Hypothalamus (tissue), 51 donors: ENCODE measurements at regions not wholly inside any gene's neighbourhood (a gene's known extent, or its start where the extent isn't known, plus 50 kb on each side); places are given as distances from the start of the nearest gene placed in this dataset.

Experiments
- DNase-seq, 51 donors: peaks; one replicate each; lab custom pipeline; 2025; lab: John Stamatoyannopoulos, UW

GRCh38 chr18:2423761-2424160 lies 147.5 kb downstream of the METTL4 start:
- DNase-seq: no peak

- DNase-seq: no peak
Measured at GRCh38 chr18:2424420-2424819, 146.9 kb downstream of the METTL4 start.

DNA sequence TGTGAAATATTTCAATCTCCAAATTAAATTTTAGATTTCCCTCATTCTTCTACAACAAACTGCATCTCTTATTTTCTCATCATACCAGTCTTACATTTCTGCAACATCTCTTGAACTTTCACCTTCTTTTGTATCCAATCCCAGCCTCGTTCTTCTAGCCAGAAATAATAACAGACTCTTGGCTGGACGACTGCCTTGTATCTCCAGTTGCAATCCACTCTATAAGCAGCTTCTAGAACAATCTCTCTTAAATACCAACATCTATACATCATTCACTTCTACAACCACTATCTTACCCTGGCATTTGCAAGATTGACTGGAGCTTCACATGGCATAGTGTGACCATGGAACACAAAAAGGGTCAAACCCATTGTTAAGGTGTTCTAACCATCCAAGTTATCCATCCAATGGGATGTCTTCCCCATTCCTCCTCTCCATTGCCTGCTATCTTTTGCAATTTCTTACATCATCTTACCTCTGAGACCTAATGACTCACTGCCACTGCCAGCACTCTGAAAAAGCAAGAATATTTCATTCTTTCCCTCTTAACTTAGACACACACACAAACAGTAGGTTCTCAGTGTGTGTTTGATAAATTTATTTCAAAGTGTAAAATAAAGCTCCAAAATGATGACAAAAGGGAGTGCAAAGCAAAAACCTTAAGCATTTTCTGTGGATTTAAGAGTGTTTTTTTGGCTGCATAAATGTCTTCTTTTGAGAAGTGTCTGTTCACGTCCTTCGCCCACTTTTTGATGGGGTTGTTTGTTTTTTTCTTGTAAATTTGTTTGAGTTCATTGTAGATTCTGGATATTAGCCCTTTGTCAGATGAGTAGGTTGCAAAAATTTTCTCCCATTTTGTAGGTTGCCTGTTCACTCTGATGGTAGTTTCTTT lies 145.6 kb downstream of the METTL4 start:
- no peak for DNase-seq

GRCh38 chr18:2430191-2430590 lies 141.1 kb downstream of the METTL4 start:
- DNase-seq: no peak

DNA sequence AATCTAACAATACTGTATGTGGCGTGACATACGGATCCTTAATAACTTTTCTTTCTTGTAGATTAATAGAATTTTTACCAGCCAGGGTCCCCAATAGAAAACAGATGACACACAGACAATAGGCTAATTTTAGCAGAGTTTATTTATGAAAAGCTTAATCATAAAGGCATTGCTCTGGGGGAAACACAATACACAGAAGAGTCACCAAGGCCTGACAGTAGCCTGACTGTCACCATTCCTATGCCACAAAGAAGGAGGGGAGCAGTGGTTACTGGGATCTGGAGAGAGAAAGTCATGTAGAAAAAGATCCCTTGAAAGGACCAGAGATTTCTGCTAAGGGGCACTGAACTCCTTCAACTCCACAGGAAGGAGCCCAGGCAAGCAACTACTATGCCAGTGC lies 139.5 kb downstream of the METTL4 start:
- DNase-seq: no peak

DNA sequence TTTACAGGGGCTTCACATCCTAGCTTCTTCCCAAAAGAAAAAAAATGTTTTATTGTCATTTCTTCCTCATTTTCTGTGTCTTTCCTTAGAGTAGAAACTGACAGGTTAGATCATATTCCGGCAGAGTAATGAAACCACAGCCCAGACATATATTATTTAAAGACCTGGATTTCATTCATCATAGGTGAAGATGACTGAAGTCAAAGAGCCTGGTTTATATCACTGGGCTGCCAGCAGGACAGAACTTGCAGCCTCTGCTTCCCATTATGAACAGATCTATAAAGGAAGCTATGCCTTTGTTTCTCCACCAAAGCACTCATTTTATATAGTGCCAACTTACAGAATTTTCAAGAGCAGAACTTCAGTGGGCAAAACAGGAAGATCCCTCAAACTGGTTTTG lies 137.9 kb downstream of the METTL4 start:
- DNase-seq: no peak

- DNase-seq: no peak
Measured at GRCh38 chr18:2441544-2441943, 129.8 kb downstream of the METTL4 start.

- no peak for DNase-seq
Measured at GRCh38 chr18:2442006-2442405, 129.3 kb downstream of the METTL4 start.

DNA sequence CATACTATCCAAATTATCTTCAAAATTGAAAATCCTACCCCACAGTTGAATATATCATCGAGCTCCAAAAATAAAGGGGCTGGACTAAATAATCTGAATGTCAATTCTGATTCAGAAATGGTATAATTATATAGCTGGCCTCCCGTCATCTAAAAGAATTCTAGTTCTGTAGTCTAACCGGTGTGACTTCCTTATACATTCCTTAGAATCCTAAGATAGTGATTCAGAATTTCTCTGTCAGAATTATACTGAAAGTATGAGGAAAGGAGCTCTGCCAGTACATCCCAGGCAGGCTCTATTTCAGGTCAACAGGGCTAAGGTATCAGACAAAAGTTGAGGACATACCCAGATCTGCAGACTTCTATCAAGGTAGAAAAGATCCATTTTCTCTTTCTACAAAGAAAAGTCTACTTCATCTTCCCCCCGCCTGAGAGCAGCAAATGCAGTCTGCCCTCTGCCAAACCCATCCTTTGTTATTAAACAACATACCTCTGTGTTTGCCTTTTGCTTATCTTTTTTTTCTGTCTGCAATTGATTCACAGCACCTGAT lies 128.5 kb downstream of the METTL4 start:
- DNase-seq: no peak

- DNase-seq: no peak
Measured at GRCh38 chr18:2444201-2444875, 127.0 kb downstream of the METTL4 start.

- DNase-seq: no peak
Measured at GRCh38 chr18:2448565-2449151, 122.6 kb downstream of the METTL4 start.

DNA sequence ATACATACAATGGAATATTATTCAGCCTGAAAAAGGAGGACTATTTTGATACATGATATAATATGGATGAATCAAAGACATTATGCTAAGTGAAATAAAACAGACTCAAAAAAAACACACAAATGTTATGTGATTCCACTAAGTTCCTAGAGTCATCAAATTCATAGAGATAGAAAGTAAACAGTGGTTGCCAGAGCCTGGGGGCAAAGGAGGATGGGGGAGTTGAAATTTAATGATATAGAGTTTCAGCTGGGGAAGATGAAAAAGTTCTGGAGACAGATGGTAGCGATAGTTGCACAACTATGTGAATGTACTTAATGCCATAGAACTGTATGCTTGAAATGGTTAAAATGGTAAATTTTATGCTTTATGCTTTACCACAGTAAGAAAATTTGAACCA lies 119.7 kb downstream of the METTL4 start:
- no peak for DNase-seq

DNA sequence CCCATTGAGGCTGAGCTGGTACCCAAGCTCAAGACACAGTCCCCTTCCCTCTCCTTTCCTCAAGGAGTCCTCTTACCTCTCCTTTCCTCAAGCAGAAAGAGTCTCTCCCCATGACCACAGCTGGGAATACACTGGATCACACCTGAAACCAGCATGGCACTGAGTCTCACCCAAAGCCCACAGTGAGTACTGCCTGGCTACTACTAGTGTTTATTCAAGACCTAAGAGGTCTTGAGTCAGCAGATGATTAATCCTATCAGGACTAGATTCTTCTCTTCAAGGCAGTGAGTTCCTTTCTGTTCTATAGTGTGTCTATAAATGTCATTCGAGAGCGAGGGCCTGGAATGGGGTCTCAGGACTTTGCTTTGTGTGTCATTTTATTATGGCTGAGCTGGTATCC lies 111.4 kb downstream of the METTL4 start:
- no peak for DNase-seq

DNA sequence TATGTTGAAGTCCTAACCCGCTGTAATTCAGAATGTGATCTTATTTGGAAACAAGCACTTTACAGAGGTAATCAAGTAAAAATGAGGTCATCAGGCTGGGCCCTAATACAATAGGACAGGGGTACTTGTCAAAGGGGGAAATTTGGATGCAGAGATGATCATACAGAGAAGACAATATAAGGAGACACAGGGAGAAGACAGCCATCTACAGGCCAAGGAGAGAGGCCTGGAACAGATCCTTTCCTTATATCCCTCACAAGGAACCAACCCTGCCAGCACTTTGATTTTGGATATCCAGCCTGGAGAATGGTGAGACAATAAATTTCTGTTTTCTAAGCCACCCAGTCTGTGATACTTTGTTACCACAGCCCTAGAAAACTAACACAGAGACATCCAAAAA lies 104.3 kb downstream of the METTL4 start:
- no peak for DNase-seq

DNA sequence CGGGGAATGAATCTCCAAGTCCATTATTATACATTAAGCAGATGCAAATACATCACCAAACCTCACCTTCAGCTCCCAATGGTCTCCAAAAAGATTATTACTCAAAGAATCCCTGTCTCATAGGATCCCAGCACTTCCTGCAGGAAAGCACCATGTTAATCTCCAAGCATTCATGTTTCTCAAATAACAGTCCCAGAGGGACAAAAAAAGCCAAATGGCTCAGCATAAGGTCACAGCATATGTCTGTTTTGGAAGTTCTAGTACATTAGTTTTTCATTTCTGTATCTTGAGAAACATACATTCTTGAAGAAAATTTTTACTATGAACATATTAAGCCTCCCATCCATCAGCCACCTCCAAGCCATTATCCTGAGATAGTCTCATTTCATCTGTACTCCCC lies 103.3 kb downstream of the METTL4 start:
- no peak for DNase-seq

DNA sequence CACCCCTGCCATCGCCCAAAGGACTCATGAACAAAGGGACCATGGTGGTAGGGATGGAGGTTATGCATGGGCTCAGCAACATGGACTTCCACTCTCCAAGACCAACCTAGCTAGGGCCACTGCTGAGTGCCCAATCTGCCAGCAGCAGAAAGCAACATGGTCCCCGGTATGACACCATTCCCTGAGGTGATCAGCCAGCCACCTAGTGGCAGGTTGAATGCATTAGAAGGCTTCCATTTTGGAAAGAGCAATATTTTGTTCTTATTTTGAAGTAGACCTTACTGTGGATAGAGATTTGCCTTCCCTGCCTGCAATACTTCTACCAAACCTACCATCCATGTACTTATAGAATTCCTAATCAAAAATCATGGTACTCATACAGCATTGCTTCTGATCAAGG lies 99.8 kb downstream of the METTL4 start:
- no peak for DNase-seq

GRCh38 chr18:2478662-2479061 lies 92.6 kb downstream of the METTL4 start:
- DNase-seq: no peak

DNA sequence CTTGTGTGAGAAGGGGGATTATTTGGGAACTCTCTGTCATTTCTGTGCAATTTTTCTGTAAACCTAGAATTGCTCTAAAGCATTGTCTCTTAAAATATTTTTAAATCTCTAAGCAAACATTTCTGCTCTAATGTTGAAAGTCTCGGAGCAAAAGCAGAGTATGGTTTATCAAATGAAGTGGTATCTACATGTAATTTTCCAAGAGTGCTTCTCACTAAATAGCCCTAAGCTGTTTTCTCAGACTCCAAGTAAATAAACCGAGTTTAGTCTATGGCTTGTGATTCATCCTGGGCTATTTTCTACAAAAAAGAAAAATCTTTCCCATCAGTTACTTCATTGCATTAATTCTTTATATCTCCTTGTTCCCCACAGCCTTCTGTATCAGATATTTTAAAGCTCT lies 90.8 kb downstream of the METTL4 start:
- no peak for DNase-seq

DNA sequence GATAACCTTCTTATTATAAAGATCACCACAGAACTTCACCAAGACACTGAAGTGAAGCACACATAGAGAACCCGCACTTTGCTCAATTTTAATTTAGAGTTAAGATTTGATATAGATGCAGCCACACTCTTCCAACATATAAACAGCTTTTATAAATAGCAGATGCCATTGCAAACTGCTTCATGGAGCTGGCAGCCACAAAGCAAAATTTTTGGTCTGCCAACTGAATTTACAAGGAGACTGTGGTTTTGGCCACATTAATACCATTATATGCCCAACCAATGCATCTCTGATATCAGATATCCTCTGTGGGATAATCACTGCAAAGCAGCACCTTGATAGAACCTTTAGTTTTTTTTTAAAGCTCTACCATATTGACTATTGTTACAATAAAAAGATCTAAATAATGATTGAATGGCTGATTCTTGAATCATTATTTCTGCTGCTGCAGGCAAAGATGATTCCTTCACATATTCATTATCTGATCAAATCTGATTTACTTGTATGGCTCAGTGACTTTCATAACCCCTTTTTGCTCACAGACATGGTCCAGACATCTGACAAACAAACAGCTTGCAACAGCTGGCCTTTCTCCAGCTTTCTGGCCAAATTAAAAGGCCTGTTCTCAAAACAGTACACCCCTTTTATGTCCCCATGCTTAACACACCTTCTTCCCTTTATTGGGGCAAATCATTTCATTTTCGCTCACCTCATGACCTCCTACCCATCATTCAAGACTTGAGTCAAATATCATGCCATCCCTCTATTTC lies 88.4 kb downstream of the METTL4 start:
- no peak for DNase-seq

GRCh38 chr18:2485983-2486382 lies 85.3 kb downstream of the METTL4 start:
- no peak for DNase-seq

DNA sequence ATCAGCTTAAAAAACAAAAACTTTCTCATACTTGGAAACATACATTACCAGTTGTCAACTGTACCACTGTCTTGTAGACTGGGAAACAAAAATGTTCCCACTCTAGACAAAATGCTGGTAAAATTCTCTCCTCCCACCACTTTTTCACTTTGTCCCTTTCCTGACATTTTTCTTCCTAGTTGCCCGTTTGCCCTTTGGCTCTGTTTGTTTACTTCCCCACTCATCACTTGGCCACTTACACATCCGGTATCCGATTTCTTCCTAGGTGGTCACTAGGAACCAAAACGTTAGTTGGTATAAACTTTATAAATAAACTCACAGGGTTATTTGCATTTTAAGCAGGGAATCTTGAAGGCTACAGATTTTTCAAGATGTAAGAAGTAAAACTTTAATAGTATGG lies 84.9 kb downstream of the METTL4 start:
- no peak for DNase-seq
